ENCODE measurements at regions not wholly inside any gene's neighbourhood (a gene's known extent, or its start where the extent isn't known, plus 50 kb on each side); places are given as distances from the start of the nearest gene placed in this dataset.

DNA sequence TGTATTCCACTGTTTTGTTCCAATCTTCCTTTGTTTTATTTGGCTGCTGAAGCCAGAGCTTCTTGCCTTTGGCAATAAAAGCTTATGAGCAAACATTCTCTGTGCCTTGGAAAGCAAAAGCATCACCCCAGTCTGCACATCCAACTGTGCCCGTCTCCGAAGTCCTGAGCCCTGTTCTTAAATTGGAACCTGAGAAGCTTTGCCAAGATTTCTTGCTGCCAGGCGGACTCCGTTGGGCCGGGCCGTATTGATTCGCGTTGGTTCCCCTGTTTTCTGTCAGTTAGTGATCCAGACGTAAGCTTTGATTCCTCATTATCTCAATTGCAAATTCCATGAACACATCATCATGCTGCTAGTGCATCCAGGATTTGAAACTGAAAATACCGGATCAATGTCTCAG, 793.0 kb downstream of the OLFM4 start:
- Histone ChIP-seq H3K4me1 (no peaks in the 10 kb centered on the region), H3K27ac (no peak overlapping the region), H3K9me3 (no peaks in the 10 kb centered on the region), H3K27me3 (no peaks in the 10 kb centered on the region), H3K4me3 (no peak overlapping the region), H3K36me3 (no peaks in the 10 kb centered on the region)
- DNase-seq (no peak), ATAC-seq (no peak)
- TF ChIP-seq, protein P1, sequence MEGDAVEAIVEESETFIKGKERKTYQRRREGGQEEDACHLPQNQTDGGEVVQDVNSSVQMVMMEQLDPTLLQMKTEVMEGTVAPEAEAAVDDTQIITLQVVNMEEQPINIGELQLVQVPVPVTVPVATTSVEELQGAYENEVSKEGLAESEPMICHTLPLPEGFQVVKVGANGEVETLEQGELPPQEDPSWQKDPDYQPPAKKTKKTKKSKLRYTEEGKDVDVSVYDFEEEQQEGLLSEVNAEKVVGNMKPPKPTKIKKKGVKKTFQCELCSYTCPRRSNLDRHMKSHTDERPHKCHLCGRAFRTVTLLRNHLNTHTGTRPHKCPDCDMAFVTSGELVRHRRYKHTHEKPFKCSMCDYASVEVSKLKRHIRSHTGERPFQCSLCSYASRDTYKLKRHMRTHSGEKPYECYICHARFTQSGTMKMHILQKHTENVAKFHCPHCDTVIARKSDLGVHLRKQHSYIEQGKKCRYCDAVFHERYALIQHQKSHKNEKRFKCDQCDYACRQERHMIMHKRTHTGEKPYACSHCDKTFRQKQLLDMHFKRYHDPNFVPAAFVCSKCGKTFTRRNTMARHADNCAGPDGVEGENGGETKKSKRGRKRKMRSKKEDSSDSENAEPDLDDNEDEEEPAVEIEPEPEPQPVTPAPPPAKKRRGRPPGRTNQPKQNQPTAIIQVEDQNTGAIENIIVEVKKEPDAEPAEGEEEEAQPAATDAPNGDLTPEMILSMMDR (IDR thresholded peaks at IDR 0.05), result no peak
- intact Hi-C loops (cut with DNase I), result no loop called here
- 22 to 37% methylated on average over 10 of the region's 10 CpGs for WGBS, 2 donors

DNA sequence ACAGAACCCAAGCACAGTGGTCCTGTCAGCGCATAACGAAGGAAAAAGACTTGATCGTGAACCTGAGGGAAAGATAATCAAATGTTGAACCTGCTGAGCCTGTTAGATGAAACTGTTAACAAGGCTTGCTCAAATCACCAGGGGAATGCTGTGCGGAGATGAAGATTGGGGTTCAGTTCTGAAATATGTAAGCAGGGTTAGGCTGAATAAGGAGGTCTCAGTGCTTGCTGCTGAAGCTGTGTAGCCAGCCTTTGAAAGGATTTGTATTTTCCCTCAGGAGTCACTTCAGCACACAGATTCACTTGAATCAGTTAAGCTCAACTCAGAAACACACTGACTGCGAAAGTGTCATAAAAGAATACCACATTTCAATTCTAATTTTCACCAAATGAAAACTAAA, 793.5 kb downstream of the OLFM4 start:
- 73 to 74% methylated on average over 5 of the region's 5 CpGs for WGBS, 2 donors
- intact Hi-C loops (cut with DNase I), result no loop called here
- H3K9me3 ChIP-seq, result no peaks in the 10 kb centered on the region
- no peak for DNase-seq
- no peak overlapping the region for H3K4me3 ChIP-seq
- H3K4me1 ChIP-seq, result no peaks in the 10 kb centered on the region
- H3K27me3 ChIP-seq, result no peaks in the 10 kb centered on the region
- no peak for ATAC-seq
- H3K27ac ChIP-seq, result no peak overlapping the region
- TF ChIP-seq, protein P1 (IDR thresholded peaks at IDR 0.05), result no peak
- H3K36me3 ChIP-seq, result no peaks in the 10 kb centered on the region

DNA sequence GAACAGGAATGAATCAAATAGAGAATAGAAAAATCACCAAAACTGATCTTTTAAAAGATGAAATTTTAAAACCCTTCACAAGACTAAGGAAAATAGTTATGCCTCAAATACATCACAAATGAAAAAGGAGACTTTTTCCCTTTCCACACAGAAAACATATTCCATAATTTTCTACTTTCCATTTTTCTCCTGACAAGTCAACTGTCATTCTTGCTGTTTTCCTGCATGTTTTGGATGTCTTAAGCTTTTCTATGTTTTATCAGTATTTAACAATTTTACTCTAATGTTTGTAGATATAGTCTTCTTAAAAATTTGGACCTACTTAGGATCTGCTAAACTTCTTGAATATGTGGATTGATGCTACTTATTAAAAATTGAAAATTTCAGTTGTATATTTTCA, 810.8 kb downstream of the OLFM4 start:
- no peak for ATAC-seq
- intact Hi-C loops (cut with DNase I), result loop anchor here in 1 of 10 donors (10.0 kb wide), 1 partner anchor 295 kb away; no protein-coding TSS in a partner anchor

DNA sequence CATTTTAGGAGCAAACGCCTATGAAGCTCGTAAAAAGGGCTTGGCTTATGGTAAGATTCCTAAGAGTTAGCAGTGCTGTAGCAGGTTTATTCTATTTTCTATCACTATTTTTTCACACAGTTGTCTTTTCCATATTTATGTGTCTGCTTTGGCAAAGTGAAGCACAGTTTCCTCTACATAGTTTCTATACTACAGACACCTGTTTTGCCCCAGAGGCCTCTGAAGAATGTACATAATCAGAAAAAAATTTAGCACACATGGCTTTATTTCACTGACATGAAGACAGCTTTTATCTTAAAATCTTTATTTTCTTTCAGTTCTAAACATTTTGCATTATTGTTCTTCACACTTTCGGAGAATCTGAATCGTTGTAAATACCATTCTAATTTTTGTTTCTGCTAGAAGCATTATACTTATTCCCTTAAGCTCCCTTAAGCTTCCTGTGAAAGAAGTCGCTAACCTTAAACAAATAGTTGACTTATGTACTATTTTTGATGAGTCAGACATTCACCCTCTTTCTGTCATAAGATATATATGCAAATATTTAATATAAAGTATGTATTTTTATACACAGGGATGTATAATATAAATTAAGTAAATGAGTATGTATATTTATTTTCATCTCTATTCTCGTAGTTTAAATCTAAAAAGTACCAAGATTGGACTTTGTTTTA, 816.0 kb downstream of the OLFM4 start:
- intact Hi-C loops (cut with DNase I), result no loop called here
- TF ChIP-seq, protein P1 (IDR thresholded peaks at IDR 0.05), result no peak

More for the DNA sequence above, 810.8 kb downstream of the OLFM4 start:
- no peak for DNase-seq
- TF ChIP-seq, protein P1 (IDR thresholded peaks at IDR 0.05), result no peak
- no peak overlapping the region for H3K4me3 ChIP-seq
- no peak overlapping the region for H3K27ac ChIP-seq
- no peaks in the 10 kb centered on the region for H3K4me1 ChIP-seq
- H3K36me3 ChIP-seq, result no peaks in the 10 kb centered on the region
- peaks cover 0 to 23% (median 0%) of the 10 kb centered on the region in 11 donors for H3K9me3 ChIP-seq
- H3K27me3 ChIP-seq, result no peaks in the 10 kb centered on the region

More for the DNA sequence above, 816.0 kb downstream of the OLFM4 start:
- Histone ChIP-seq H3K27me3 (no peaks in the 10 kb centered on the region), H3K4me3 (no peak overlapping the region), H3K36me3 (no peaks in the 10 kb centered on the region), H3K4me1 (no peaks in the 10 kb centered on the region), H3K27ac (no peak overlapping the region), H3K9me3 (peaks cover 0 to 11% (median 0%) of the 10 kb centered on the region in 11 donors)
- no peak for ATAC-seq
- 55 to 71% methylated on average over 6 of the region's 6 CpGs for WGBS, 2 donors
- DNase-seq, result no peak
